ENCODE measurements at regions not wholly inside any gene's neighbourhood (a gene's known extent, or its start where the extent isn't known, plus 50 kb on each side); places are given as distances from the start of the nearest gene placed in this dataset.

DNA sequence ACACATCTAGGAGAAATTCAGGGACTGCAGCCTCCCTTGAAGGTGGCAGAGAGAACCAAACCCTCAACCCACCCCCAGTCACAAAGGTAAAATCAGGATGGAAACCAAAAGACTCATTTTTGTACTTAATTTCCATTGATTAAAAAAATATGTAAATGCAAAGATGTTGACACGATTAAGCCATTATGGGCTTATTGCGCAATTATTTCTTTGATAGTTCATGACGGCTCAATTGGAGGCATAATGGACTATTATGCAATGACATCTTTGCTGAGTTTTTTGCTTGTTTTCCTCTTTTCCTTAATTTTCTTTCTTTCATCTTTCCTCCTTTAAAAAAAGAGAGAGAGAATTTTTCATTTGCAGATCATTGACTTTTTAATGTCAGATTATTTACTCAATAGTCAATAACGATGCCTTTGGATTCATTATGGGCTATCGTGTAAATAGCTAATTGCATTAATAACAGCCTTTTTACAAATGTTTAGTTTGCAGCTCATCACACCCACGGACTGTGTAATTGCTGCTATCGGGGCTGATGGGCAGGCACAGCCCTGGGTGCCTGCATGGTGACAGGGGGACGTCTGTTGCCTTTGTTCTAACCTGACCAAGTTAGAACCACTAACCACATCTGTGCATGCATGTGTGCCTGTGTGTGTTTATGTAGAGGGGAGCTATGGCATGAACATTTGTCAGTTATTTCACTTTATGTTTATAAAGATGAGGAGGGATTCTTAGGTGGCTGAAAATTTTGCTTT, 482.4 kb upstream of the TSHZ3 start:
- TF ChIP-seq TAF1 (IDR thresholded peaks at IDR 0.05; ENCODE audit: low read depth) (no peak), CEBPB (IDR thresholded peaks at IDR 0.05) (0 out of 2 replicates have a peak, but pooled peaks have one; percentile 6)

GRCh38 chr19:31832176-31832548, 482.9 kb upstream of the TSHZ3 start:
- TF ChIP-seq EGR1 (IDR thresholded peaks at IDR 0.05) (no peak), RAD21 (IDR thresholded peaks at IDR 0.05; ENCODE audit: low read depth) (no peak), CREB1 (IDR thresholded peaks at IDR 0.05; ENCODE audit: low read depth) (no peak), TAF1 (IDR thresholded peaks at IDR 0.05; ENCODE audit: low read depth) (no peak), ZBTB7A (IDR thresholded peaks at IDR 0.05; ENCODE audit: low read depth) (no peak), USF1 (IDR thresholded peaks at IDR 0.05) (no peak), NFIC (IDR thresholded peaks at IDR 0.05) (no peak), TCF12 (IDR thresholded peaks at IDR 0.05; ENCODE audit: low read depth) (no peak), CEBPB (IDR thresholded peaks at IDR 0.05) (no peak)
- TF ChIP-seq, protein P1, sequence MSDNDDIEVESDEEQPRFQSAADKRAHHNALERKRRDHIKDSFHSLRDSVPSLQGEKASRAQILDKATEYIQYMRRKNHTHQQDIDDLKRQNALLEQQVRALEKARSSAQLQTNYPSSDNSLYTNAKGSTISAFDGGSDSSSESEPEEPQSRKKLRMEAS (IDR thresholded peaks at IDR 0.05) = no peak

- TF ChIP-seq, protein P1 (IDR thresholded peaks at IDR 0.05) = no peak
- no peak for TF ChIP-seq NFIC (IDR thresholded peaks at IDR 0.05)
- no peak for TF ChIP-seq USF1 (IDR thresholded peaks at IDR 0.05)
- TF ChIP-seq, protein P2, sequence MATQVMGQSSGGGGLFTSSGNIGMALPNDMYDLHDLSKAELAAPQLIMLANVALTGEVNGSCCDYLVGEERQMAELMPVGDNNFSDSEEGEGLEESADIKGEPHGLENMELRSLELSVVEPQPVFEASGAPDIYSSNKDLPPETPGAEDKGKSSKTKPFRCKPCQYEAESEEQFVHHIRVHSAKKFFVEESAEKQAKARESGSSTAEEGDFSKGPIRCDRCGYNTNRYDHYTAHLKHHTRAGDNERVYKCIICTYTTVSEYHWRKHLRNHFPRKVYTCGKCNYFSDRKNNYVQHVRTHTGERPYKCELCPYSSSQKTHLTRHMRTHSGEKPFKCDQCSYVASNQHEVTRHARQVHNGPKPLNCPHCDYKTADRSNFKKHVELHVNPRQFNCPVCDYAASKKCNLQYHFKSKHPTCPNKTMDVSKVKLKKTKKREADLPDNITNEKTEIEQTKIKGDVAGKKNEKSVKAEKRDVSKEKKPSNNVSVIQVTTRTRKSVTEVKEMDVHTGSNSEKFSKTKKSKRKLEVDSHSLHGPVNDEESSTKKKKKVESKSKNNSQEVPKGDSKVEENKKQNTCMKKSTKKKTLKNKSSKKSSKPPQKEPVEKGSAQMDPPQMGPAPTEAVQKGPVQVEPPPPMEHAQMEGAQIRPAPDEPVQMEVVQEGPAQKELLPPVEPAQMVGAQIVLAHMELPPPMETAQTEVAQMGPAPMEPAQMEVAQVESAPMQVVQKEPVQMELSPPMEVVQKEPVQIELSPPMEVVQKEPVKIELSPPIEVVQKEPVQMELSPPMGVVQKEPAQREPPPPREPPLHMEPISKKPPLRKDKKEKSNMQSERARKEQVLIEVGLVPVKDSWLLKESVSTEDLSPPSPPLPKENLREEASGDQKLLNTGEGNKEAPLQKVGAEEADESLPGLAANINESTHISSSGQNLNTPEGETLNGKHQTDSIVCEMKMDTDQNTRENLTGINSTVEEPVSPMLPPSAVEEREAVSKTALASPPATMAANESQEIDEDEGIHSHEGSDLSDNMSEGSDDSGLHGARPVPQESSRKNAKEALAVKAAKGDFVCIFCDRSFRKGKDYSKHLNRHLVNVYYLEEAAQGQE (IDR thresholded peaks at IDR 0.05; ENCODE audit: low read depth) = no peak
- TF ChIP-seq CEBPB (IDR thresholded peaks at IDR 0.05) = no peak
- TF ChIP-seq TEAD4 (IDR thresholded peaks at IDR 0.05) = no peak
These were observed 484.8 kb upstream of the TSHZ3 start for GRCh38 chr19:31834070-31834469.

DNA sequence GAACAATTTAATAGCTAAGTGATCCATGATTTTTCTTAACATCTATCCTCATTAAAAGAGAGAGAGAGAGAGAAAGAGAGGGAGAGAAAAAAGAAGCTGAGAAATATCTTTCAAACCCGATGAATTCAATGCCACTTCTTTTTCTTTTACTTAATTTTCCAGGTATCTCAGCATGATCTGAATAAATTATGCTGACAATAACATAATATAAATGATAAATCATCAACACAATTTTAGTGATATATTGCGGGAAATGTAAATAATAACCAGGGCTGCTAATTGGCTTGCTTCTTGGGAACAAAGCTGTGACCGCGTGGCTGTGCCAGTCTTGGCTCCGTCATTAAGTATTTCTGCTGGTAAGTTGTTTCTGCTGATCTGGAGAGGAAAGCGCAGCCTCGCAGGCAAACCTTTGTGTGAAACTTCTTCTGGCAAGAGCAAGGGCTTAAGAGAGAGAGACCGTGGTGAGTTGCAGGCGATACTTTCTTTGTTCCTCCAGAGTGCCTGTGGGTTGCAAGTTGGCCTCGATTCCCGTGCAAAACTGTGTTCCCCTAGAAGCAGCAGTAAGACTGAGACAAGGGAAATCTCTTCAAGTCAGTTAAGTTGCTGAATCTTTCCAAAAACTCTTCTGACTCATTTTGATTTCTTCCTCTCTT, 489.1 kb upstream of the TSHZ3 start:
- TF ChIP-seq FOXM1 (IDR thresholded peaks at IDR 0.05; ENCODE audit: borderline replicate concordance, low read depth) (no peak), YY1 (IDR thresholded peaks at IDR 0.05; ENCODE audit: low read depth) (no peak), RAD21 (IDR thresholded peaks at IDR 0.05; ENCODE audit: low read depth) (no peak), CEBPB (IDR thresholded peaks at IDR 0.05) (no peak), CREB1 (IDR thresholded peaks at IDR 0.05; ENCODE audit: low read depth) (no peak), TCF12 (IDR thresholded peaks at IDR 0.05; ENCODE audit: low read depth) (no peak), EGR1 (IDR thresholded peaks at IDR 0.05) (no peak), TAF1 (IDR thresholded peaks at IDR 0.05; ENCODE audit: low read depth) (no peak), TEAD4 (IDR thresholded peaks at IDR 0.05) (no peak), USF1 (IDR thresholded peaks at IDR 0.05) (no peak), EP300 (IDR thresholded peaks at IDR 0.05; ENCODE audit: borderline replicate concordance) (no peak), ZBTB7A (IDR thresholded peaks at IDR 0.05; ENCODE audit: low read depth) (no peak), NFIC (IDR thresholded peaks at IDR 0.05) (no peak)
- TF ChIP-seq, protein P2 (IDR thresholded peaks at IDR 0.05; ENCODE audit: low read depth) = no peak
- TF ChIP-seq, protein P1 (IDR thresholded peaks at IDR 0.05) = no peak

DNA sequence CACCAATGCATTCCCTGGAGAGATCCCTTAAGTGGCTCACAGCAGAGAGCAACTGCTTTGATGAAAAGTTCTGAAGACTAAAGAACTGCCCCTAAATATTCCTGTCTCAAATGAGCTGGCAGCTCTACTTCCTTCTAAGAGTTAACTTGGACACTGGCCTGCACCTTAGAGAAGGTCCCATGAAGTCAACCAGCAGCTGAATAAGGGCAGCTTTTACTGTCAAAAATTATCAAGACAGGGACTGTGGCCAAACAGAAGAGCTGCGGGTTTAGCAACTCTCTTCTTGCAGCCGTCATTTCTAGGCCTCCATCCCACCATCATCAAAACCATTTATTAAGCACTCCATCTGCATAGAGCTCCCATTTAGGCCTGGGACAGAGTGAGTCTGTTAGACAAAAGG, 491.1 kb upstream of the TSHZ3 start:
- no peak for TF ChIP-seq CREB1 (IDR thresholded peaks at IDR 0.05; ENCODE audit: low read depth)
- no peak for TF ChIP-seq USF1 (IDR thresholded peaks at IDR 0.05)
- no peak for TF ChIP-seq FOXM1 (IDR thresholded peaks at IDR 0.05; ENCODE audit: borderline replicate concordance, low read depth)
- TF ChIP-seq NFIC (IDR thresholded peaks at IDR 0.05) = no peak
- TF ChIP-seq RAD21 (IDR thresholded peaks at IDR 0.05; ENCODE audit: low read depth) = no peak
- TF ChIP-seq ZBTB7A (IDR thresholded peaks at IDR 0.05; ENCODE audit: low read depth) = no peak
- no peak for TF ChIP-seq YY1 (IDR thresholded peaks at IDR 0.05; ENCODE audit: low read depth)

Measured in Ishikawa (cell line).